A673 (cell line): ENCODE measurements at regions not wholly inside any gene's neighbourhood (a gene's known extent, or its start where the extent isn't known, plus 50 kb on each side); places are given as distances from the start of the nearest gene placed in this dataset.

Experiments
- CTCF ChIP-seq: fragments of 300-800, 200-600 bp; sonication (generic); conservative IDR thresholded peaks from 2 replicates; pipeline ENCODE4 v1.5.1; 2017; ENCODE audit warnings: low read depth, mild to moderate bottlenecking, antibody characterized with exemption, low read length, moderate library complexity, mixed read lengths
- EZH2 ChIP-seq: fragments of 200-600 bp; sonication (generic); IDR thresholded peaks from 2 replicates; pipeline ENCODE4 v1.6.1; 2017; ENCODE audit warnings: borderline replicate concordance, low read depth, mild to moderate bottlenecking, mixed read lengths, antibody characterized with exemption, low read length; ENCODE audit not compliant: poor library complexity, severe bottlenecking

DNA sequence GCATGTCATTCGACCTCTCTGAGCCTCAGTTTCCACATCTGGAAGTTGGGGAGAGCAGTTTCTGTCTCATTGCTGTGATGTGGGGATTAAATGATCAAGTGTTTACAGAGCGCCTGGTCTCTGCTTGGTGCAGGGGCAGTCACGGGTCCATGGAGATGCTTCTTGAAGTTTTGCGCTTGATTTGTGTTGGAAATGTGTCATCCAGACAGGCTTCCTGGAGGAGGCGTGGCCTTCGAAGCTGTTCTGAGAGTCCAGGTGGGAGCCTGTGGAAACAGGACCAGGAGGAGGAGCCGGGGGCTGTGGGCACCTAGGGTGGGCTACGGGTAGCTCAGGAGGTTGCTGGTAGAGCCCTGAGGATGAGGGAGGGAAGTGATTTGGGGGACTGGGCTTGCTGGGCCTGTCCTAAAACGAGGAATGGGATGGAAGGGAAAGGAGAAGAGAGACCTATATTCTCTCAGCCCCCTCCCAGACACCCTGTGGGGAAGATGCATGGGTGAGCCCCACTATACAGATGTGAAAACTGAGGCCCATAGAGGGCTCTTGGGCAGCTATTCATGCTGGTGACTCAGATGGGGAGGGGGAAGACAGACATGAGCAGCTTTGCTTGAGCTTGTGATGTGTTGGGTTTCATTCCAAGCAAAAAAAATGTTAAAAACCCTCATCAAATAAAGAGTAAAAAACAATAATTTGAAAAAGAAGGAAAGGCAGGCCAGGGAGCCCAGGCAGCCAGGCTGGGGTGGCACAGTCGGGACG, 107.2 kb upstream of the WNT4 start:
- TF ChIP-seq CTCF = no peak
- no peak for TF ChIP-seq EZH2
